LNCAP (cell line): ENCODE measurements at regions not wholly inside any gene's neighbourhood (a gene's known extent, or its start where the extent isn't known, plus 50 kb on each side); places are given as distances from the start of the nearest gene placed in this dataset.
A peak's percentile ranks its signal among the peaks of the same experiment; 100 is the strongest.

Source experiments
- CTCF ChIP-seq: fragments of 450-650 bp; IDR thresholded peaks from 2 replicates; pipeline ENCODE4 v1.5.1; 2017; ENCODE audit warnings: mild to moderate bottlenecking

- no peak for TF ChIP-seq CTCF
Observed at GRCh38 chr12:105679982-105680381, 349.5 kb downstream of the C12orf75 start.

- TF ChIP-seq CTCF: no peak
Observed at GRCh38 chr12:105681341-105681740, 350.9 kb downstream of the C12orf75 start.

GRCh38 chr12:105698075-105698474 is 367.6 kb downstream of the C12orf75 start:
- TF ChIP-seq CTCF: no peak

- TF ChIP-seq CTCF: no peak
Observed at GRCh38 chr12:105699209-105699608, 368.7 kb downstream of the C12orf75 start.

GRCh38 chr12:105704787-105705186 is 374.3 kb downstream of the C12orf75 start:
- no peak for TF ChIP-seq CTCF

- no peak for TF ChIP-seq CTCF
Observed at GRCh38 chr12:105705235-105705634, 374.7 kb downstream of the C12orf75 start.

GRCh38 chr12:105705765-105706164 is 375.3 kb downstream of the C12orf75 start:
- TF ChIP-seq CTCF: peak; percentile 93

- no peak for TF ChIP-seq CTCF
Observed at GRCh38 chr12:105706321-105706972, 376.0 kb downstream of the C12orf75 start.
